DMS 273 treated with DMSO at 0.1 percent for 48 hours (cell line): ENCODE measurements at regions not wholly inside any gene's neighbourhood (a gene's known extent, or its start where the extent isn't known, plus 50 kb on each side); places are given as distances from the start of the nearest gene placed in this dataset.

Experiments
- DNase-seq: peaks from one replicate; lab custom pipeline; 2025; lab: John Stamatoyannopoulos, UW

DNA sequence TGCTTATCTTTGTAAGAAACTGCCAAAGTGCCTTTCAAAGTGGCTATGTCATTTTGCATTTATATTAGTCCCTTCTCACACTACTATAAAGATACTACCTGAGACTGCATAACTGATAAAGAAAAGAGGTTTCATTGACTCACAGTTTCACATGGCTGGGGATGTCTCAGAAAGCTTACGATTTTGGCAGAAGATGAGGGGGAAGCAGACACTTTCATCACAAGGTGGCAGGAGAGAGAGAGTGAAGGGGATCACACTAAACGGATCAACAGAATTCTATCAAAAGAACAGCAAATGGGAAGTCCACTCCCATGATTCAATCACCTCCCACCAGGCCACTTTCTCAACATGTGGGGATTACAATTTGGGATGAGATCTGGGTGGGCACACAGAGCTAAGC is 1352.0 kb upstream of the B3GALT2 start:
- DNase-seq = no peak

DNA sequence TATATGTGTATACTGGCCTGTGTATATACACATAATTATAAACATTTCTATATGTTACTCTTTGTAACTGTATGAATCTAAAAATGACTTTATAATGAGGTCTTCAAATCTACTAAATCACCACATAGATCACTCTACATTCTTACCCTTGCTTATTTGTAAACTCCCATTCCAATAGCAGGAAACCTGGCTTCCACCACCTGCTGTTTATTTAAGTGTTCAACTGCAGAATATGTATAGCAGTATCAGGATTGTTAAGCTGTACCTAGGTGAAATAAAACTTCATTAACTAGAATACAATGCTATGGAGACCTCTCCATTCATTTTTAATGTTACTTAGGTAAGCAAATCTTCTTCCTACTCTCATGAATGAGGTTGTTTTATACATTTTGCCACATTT is 1351.1 kb upstream of the B3GALT2 start:
- DNase-seq = no peak

DNA sequence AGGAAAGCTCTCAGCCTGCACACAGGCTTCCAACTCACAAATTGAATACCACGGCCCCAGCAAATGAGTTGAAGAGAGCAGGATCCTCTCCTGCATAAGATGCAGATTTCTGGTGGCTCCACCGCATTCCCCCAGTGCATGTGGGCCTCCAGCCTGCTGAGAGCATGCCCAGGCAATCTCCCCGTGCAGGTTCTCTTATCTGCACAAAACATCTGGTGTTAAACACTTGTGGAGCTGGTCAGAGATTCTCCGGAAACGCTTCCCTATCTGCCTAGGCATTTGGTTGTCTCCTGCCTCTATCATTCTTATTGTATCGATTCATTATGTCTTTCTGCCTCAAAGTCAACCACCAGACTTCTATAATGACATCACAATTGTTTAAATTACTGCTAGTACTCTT is 1349.0 kb upstream of the B3GALT2 start:
- DNase-seq = no peak

- DNase-seq = no peak
These were observed 1348.4 kb upstream of the B3GALT2 start for GRCh38 chr1:194534784-194535183.

DNA sequence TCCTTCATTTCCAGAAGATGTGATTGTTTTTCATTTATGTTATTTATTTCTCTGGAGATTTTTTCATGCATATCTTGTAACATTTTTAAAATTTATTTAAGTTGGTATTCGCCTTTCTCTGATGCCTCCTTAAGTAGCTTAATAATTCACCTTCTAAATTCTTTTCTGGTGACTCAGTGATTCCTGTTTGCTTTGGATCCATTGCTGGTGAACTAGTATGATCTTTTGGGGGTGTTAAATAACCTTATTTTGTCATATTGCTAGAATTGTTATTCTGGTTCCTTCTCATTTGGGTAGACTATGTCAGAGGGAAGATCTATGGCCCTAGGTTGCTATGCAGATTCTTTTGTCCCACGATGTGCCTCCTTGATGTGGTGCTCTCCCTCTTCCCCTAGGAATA is 1347.2 kb upstream of the B3GALT2 start:
- no peak for DNase-seq

GRCh38 chr1:194517567-194517966 is 1331.2 kb upstream of the B3GALT2 start:
- DNase-seq = no peak

DNA sequence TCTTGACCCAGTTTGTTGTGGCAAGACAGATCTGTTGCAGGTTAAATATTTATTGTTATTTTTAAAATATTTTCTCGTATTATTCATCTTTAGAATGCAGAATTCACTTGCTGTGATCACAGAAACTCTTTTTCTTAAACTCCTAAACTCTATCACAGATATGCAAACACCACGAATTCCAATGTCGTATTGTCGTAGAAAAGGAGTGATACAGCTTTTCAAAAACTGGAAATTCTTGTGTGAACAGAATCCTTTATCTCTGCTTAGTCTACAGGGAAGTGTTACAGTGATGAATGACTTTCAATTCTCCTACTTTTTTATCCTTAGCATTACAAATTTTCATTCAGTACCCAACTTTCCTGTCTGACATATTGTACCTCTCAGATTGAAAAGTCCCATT is 1329.5 kb upstream of the B3GALT2 start:
- no peak for DNase-seq

GRCh38 chr1:194512957-194513356 is 1326.5 kb upstream of the B3GALT2 start:
- DNase-seq = no peak

DNA sequence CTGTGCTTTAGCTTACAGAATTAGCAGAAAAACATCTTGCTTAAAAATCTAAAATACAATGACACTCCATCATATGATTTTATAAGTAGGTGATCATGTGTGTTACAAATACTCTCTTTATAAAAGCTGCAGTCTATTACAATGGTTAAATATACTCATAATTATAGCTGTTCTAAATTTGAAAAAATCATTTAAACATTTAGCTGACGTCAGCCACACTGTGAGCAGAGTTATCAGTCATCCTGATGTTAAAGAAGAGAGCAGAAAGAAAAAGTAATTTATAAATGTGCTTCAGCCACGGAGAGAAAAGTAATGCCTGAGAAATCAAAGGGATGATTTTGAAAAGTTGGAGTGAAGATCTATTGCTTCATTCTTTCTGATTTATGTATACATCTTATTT is 1325.9 kb upstream of the B3GALT2 start:
- DNase-seq = no peak

GRCh38 chr1:194503209-194503608 is 1316.8 kb upstream of the B3GALT2 start:
- DNase-seq = no peak

GRCh38 chr1:194495434-194495833 is 1309.0 kb upstream of the B3GALT2 start:
- no peak for DNase-seq

GRCh38 chr1:194487172-194487571 is 1300.8 kb upstream of the B3GALT2 start:
- DNase-seq = no peak

GRCh38 chr1:194485432-194485831 is 1299.0 kb upstream of the B3GALT2 start:
- DNase-seq = no peak

DNA sequence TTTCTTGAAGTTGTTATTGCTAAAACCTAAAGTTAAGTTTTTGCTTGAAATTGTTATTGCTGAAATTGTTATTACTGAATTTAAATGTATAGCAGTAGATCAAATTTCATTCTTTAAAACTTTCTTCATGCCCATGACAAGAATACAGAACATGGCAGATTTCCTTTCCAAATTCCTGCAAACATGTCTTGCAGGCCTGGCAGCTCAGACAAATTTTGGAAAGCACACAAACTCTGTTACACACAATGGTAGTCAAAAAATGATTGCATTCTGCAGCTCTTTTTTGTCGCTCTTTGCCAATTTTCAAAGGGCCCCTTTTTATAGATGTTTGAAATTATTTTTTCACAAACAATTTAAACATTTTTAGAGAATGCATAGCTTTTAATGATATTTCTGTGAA is 1292.3 kb upstream of the B3GALT2 start:
- no peak for DNase-seq

DNA sequence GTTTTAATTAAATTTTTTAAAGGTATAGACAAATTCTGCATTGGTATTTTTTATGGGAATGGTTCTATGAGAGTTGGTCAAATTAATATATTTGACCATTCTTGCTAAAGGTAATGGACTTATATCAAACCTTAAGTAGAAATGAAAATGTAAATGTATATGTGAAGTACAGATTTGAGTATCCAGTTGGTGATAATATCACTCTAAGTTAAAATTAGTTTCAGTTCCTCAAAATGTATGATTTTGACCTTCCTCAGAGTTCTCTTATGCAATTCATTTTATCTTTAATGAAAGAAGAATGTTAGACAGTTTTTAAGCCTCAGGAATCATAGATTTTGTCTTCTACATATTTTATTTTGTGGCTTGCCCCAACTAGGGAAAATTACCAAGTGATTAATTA is 1291.5 kb upstream of the B3GALT2 start:
- no peak for DNase-seq

DNA sequence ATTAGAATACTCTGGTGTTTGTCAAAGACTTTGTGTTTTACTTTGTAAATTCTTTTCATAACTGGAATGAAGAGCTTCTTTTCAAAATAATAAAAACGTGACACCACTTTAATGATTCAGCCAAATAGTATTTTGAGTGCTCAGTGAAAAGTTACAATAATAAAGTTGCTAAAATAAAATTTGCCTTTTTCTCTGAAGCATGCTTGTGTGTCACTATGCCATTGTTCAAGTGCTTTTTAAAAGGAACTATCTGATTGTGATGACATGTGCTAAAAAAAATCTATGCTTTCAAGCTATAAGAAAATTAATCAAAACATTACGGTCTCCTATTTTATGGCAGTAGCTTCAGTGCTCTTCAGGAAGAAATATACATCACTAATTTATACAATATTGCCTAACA is 1290.5 kb upstream of the B3GALT2 start:
- DNase-seq = no peak

- DNase-seq = no peak
These were observed 1289.9 kb upstream of the B3GALT2 start for GRCh38 chr1:194476351-194476750.

DNA sequence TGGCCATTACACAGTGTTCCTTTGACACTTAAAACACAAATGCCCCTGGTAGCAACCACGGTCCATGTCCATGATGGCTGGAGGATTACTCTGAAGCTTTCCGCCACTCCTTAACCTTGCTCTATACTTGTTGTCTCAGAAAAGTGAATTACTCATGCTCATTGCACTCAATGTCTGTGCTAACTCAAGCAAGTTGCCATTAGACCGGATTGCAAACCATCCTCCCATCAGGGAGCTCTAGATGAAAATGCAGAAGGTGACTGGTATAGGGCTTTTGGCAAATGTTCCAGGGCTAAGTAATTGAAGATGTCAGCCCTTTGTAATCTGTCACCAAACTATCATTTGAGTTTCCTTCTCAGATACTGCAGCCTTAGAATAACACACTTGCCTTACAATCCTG is 1288.3 kb upstream of the B3GALT2 start:
- no peak for DNase-seq

- no peak for DNase-seq
These were observed 1287.4 kb upstream of the B3GALT2 start for GRCh38 chr1:194473766-194474165.

DNA sequence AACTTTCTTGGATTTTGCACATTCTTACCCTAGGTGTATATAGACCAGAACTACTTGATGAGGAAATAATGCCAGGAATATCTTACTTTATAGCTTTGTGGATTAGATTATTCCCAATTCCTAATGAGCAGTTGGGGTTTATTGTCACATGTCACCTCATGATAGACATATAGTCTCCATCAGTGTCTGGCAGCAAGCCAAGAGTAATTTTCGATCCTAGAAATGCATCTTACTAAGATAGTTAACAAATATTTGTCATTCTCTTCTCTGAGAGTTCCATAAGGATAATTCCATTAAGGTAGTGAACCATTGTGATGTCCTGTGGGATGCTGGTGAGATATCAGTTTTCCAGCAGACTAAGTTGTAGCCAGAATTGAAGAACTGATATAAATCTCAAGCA is 1282.9 kb upstream of the B3GALT2 start:
- no peak for DNase-seq

DNA sequence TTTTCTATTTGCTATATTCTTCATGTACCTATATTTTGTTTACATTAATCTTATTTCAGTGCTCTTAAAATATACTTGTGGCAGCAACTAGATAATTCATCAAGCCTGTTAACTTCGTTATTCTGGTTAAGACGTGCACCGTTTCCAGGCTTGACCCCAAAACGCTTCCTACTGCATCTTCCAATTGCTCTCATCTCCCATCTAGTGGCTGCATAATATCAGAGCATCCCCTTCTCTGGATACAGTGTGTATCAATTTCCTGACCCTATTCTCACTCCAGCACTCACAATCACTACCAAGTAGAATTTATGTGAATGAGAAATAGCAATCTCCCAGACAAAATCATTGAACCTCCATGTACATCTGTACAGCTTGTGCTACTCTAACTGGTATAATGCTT is 1280.3 kb upstream of the B3GALT2 start:
- no peak for DNase-seq

DNA sequence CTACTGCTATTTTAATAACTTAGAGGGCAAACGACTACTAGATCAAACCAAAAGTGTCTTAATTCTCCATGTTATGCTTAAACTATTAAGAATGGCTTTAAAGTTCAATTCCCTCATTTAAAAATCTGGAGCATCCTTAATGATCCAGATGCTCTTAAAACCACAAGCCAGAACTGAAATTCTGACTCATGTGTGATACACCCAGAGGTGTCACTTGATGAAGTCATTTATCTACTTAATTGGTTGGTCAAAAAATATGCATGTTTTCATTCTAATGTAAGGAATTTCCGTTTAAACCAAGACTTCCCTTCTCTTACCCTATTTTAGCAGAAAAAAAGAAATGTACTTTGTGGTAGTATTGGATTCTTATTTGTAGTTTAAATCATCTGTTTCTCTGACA is 1261.2 kb upstream of the B3GALT2 start:
- DNase-seq = no peak

- DNase-seq = no peak
These were observed 1258.8 kb upstream of the B3GALT2 start for GRCh38 chr1:194445244-194445643.

DNA sequence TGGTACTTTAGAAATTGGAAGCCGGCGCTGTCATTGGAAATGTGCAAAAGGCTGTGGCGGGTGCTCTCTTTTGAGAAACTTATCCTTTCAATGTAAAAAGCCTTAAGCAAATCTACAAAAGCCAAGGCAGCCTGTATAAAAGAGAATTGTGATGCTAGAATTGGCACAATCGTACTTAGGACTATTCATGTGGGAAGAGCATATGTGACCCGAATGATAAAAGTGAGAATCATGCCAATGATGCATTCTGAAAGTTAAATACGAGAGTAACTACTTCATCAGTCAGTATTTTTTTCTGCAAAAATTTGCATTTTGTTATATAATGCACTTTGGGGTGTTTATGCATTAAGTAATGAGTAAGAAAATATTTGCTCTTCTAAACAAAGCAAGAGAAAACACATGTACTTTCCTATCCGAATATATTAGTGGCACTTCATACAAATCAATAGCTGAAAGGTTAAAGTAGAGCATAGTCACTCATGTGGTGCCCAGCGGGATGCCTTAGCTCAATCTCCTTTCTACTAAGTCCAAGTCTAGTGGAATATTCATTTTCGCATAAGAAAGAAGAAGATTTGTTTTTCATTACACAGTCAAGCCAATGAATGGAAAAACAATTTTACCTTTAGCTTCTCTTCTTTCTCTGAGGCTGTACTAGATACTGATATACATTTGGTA is 1256.6 kb upstream of the B3GALT2 start:
- no peak for DNase-seq

GRCh38 chr1:194437135-194437534 is 1250.7 kb upstream of the B3GALT2 start:
- no peak for DNase-seq
